Dedifferentiated amniotic fluid mesenchymal stem cell (primary cell): ENCODE measurements at regions not wholly inside any gene's neighbourhood (a gene's known extent, or its start where the extent isn't known, plus 50 kb on each side); places are given as distances from the start of the nearest gene placed in this dataset.
"Not testable (repeated sequence)": the region's sequence is repeated elsewhere in the genome, so short reads cannot be mapped to it uniquely, and the experiment has no call there.

Experiments used
- DNase-seq: peaks from one replicate; pipeline ENCODE4 v3.0.0-alpha.2; 2016; ENCODE audit errors: extremely low spot score

DNA sequence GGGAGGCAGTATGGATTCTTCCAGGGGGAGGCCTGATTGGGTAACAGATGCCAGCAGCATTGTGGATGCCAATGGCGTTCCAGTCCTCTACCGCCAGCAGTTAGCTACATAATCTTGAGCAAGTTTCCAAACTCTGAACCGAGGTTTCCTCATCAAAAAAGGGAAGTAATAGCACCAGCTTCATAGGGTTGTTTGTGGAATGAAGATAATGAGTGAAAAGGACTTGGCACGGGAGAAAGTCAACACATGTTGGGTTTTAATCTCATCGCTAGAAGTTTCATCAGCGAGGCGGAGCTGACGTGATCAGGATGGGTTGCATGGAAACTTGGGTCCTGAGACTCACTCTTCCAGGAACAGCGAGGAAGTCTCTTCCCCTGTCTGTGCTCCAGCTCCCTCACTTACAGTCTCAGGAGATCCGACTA is 266.7 kb downstream of the SH3BP4 start:
- no peak for DNase-seq

DNA sequence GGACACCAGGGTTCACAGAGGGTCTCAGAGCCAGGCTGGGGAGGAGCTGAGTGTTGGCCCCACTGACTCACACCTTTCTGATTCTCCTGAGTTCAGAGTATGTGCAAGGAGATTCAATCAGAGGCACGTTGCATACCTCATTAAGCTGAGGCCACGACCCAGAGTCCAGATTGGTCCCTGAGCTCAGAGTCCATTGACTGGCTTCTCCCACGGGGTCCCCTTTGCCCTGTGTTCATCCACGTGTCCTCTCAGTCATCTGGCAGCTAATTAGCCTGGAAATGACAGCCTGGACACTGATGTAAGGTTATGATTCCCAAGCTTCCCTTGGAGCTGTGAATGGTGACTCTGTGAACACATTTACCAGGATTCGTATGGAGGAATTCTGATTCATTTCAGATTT is 267.2 kb downstream of the SH3BP4 start:
- DNase-seq: no peak

DNA sequence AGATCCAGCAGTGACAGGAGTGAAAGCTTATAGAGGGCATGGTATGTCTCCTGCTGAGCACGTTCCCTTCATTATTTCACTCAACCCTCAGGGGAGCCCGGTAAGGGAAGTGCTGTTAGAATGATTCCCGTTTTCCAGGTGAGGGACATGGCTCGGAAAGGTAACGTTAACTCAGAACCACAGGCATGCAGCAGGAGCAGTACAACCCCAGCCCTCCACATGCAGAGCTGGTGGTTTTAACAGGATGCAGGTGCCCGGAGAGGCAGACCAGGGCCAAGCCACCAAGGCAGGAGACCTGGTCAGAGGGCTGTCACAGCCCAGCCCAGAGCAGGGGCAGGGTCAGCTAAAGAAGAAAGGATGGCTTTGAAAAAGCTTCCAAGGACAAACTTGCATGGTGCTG is 268.5 kb downstream of the SH3BP4 start:
- no peak for DNase-seq

DNA sequence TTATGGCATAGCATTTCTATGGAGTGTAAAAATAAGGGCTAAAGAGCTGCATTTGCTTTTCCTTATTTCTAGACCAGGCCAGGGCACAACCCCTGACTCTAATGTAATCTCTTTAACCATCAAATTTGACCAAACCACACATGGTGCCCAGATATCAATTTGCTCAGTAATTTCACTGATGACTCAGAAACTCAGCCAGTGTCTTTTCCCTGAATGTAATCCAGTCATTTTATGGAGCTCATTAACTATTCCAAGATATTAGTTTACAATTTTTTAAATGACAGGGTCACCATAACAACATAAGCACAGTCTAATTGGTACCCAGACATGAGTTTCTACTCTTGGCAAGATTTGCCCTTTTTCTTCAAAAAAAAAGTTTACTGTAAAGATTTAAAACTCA is 270.8 kb upstream of the AGAP1 start:
- no peak for DNase-seq

DNA sequence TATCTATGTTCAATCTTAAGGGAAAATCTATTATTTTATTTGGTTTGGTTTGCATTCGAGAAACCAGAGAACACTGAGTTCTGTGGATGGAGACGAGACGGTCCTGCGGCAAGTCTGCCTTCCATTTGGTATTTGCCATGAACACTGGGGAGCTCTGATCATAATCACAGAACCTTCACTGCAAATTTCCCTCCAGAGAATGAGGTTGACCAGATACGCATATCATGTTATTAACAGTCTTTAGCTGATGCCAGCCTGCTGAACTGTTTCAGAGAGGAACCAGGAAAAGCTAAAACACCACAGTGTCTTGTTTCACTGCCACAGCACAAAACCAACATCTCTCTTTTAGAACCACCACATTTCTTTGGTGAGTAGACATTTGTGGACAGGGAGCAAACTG is 269.4 kb upstream of the AGAP1 start:
- no peak for DNase-seq

DNA sequence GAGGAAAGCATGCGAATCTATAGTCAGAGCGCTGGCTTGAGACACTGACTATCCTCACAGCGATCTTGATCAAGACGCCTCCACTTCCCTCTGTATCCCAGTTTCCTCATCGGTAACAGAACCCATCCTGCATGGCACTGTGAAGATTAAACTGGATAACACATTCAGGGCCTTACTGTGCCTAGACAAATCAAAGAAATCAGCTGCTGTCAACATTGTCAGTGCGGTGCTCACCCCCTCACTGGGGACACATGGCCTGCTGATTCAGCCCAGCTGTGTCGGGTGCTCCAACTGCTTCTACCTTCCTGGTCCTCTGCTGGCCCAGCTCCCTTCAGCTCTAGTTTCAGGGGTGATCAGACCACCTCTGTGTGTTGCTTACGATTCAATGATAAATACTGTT is 268.6 kb upstream of the AGAP1 start:
- DNase-seq: no peak

DNA sequence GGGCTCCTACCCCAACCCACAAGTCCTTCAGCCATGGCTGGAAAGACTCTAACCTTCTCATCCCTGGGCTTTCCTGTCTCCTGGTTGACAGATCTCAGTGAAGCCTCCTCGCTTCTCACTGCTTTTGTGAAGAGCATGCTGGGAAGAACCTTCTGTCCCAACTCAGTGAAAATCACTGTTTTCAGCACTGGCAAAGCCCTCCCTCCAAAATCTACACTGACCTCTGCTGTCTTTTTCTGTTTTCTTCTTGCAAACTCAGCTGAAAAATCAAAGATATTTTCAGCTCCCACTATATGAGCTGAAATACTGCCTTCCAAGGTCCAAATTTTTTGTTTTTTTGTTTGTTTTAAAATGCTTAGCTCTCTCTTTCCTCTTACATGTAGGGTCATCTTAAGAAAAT is 266.3 kb upstream of the AGAP1 start:
- no peak for DNase-seq

DNA sequence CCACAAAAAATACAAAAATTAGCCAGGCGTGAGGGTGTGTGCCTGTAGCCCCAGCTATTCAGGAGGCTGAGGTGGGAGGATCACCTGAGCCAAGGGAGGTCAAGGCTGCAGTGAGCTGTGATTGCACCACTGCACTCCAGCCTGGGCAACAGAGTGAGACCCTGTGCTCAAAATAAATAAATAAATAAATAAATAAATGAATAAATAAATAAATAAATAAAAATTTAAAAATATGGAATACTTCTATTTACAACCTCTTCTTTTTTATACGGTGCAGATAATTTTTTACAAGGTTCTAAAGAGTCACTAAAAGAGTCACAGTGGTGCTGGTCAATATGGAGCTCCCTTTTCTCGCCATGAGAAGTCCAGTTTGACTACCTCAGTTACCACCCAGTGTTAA is 265.4 kb upstream of the AGAP1 start:
- not testable (repeated sequence) for DNase-seq

DNA sequence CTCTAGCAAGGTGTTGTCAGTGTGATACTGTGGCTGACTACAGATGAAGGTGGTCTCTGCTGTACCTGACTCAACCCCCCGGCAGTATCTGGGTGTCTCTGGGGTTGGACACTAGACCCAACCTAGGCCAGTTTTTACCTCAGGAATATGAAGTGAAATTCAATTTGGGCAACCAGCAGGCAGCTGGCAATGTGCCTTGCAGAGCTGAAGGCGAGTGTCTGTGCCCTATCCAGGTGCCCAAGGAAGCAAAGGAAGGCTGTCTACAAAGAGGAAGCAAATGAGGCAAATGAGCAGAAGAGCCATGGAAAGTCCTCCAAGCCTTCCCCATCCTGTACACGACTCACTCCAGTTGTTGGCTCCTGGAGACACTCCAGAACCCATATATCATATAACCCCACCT is 264.6 kb upstream of the AGAP1 start:
- no peak for DNase-seq

DNA sequence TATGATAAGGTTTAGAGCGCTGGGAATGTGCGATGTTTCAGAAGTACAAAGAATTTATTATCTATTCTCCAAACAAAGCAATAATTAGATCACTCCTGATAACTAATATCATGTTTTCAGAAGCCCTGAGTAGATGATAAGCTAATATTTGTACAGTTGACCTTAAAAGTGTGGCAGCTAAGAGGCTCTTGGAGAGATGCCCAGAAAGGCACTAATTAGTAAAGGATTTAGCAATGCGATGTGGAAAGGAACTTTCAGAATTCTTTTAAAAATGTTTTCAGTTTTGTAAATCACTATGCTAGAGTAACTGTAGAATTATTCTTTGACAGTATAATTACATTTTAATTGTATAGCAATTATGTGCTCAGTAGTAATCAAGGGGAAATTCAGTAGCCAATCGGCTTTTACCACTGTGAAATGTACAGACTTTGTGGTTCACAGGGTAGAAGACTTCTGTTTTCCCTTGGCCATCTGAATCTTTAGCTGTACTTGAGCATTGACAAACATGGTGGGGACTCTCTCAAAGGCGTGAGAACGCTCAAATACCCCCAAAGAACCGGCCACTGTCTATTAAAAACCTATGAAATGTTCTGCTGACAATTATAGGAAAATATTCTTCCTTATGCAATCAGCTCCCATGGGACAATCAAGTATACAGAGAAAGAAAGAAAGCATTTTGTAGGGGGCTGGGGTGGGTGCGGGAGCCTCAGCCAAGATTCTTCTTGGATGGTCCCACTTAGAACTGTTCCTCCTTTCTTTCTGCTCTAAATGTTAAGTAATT is 262.8 kb upstream of the AGAP1 start:
- no peak for DNase-seq

DNA sequence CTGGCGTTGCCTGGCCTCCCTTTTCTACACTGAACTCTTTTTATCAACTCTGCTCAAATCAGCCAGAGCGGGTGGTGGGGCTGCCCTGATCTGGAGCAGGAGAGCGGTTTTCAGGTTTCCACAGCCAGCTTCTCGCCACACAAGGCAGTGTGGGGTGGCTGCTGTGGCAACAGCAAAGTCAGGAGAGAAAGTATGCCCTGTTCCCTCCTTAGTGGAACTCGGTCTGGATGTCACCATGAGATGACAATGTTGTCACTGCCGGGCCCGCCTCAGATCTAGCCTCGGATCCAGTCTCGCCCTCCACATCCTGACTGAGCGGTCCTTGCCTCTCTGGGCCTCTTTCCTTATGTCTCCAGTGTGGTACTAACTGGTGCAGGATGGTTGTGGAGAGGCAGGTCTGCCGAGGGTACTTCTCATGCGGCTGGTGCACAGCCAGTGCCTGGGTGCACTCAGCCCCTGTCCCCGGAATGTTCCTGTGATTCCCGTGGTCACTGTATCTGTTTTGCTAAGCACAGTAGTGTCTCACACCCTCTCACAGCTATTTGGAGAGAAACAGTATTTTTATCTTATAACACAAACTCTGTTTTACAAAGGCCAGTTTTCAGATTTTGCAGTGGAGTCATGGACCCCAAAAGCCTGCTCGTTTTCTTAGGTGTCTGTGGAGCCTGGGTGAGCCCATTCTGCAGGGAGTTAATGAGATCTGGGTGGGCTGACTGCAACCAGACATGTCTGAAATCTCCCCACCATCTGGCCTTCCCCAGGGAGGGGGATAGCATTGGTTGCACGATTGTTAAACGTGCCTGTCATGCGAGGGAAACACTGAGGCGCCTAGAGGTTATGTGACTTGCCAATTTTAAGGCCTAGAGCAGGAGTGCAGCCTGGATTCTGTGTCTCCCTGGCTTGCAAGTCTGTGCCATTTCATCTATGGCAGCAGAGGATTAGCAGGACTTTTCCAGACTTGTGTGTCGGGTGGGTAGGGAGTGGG is 261.1 kb upstream of the AGAP1 start:
- no peak for DNase-seq

DNA sequence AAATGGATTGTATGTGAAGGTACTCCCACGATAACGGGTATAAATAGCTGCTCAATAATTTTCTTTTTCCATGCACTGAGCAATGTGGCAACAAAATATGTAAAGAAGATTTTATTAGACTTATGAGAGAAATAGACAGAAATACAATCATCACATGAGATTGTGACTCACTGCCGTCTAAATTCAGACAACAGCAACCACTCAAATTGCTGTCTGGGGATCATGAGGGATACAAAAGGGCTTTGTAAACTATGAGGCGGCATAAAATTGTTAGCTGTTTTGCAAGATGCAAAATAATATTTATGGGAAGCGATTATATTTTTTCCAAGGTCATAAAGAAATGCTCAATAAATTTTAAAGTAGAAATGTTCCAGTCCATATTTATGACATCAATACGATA is 259.1 kb upstream of the AGAP1 start:
- no peak for DNase-seq

DNA sequence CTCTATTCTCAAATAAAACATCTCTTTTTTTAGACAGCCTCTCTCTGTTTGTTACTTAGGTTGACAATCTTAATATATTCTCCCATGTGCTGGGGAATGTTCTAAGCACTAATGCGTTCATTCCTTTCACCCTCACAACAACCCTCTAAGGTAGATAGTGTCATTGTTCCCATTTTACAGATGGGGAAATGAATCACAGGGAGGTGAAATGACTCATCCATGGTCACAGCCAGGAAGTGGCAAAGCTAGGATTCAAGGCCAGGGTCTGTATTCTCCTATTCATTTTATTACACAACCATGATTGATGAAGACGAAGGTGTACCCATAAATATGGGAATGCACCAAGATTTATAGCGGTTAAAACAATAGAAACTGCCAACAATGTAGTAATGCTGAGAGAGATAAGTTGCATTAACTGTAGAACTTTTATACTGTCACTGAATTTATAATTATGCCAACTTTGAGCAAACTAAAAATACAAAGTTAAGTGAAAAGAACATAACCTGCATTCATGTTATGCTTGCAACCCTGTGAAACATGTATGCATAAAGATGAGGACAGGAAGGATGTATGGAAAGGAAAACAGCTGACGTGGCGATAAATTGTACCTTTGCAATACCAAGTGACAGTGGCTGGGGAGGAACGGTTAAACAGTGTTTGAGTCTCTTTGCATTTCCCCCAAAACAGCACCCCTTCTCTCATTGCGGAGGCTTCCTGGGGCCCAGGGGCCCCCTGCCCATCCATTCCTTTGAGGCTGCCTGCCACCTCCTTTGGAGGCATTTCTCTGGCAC is 257.7 kb upstream of the AGAP1 start:
- no peak for DNase-seq

DNA sequence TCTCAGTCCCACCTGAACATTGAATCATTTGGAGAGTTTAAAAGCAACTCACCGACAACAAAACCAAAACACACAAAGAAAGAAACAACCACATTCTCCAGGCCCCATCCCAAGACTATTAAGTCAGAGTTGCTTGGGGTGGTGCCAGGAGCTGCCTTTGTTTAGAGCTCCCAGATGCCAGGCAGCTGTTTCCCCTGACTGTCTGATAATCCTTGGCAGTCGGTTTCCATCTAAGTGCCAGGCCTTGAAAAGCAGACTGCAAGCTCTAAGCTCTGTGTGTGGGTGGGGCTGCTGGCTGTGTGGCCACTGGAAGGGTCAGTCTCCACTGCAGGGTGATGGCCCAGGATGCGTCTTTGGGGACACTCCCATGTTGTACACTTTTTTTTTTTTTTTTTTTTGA is 255.3 kb upstream of the AGAP1 start:
- peak; percentile 81 for DNase-seq

DNA sequence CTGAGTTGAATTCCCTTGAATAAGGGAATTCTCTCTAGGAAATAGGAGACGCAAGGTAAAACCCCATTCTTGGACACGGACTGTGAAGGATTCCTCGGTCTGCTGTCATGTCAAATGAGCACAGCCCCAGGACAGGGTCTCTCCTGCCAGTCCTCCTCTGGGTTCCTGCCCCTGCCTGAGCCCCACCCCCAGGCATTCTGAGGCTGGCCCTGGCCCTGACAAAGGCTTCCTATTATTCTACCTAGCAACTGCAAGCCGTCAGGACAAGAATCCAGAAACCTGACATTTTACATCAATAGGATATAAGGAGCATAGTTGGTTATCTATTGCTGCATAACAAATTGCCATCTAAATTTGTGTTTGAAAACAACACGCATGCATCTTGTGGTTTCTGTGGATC is 253.3 kb upstream of the AGAP1 start:
- DNase-seq: no peak

DNA sequence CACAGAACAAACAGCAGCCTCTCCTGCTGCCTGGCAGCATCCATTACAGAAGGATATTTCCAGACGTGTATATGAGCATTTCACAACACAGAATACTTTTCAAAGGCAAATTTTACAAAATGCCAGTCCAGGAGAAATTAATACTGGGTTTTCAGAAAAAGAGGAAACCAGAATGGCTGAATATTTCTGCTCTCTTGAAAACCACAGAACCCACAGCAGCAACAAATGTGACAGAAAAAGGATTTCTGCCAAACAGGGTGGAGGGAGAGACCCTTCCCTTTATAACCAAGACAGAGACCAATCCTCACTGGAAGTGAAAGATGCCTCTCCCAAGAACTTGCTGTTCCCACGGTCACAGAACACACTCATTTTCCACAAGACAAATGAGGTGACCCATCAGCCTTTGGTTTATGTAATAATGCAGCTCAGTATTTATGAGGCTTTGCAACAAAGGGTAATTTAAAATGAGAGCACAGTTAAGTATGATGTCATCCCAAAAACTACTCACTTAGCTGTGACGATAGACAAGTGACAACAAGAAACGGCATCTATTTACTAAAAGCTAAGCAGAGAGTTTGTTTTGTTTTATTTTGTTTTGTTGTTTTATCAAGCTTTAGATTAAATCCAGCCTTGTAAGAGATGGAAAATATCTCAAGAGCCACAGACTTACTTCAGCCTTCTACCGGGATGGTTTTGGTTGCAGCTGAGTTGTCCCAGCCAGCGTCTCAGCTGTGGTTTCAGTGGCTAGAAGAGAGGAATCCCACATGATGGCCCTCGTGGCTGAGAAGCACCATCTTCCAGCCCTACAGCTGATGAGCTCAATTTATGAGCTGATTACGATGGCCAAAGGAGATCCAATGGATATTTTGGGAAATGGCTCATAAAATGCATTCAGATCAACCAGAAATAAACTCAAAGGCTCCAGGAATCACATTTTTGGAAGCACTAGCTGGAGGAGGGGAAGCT is 249.3 kb upstream of the AGAP1 start:
- no peak for DNase-seq

DNA sequence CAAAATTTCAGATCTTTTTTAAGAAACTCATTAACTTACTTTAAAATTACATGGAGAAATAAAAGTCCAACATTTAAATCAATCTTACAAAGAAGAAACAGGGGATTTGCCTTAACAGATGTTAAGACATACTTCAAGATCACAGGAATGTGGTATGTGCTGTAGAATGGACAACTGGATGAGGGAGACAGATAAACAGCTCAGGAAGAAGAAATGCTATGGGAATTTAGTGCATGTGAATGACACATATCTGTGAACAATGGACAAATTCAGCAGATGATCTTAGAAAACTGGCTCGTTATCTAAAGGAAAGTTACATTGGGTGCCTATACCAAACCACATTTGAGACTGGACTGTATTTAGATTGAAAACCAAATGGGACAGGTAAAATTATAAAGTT is 246.8 kb upstream of the AGAP1 start:
- no peak for DNase-seq

DNA sequence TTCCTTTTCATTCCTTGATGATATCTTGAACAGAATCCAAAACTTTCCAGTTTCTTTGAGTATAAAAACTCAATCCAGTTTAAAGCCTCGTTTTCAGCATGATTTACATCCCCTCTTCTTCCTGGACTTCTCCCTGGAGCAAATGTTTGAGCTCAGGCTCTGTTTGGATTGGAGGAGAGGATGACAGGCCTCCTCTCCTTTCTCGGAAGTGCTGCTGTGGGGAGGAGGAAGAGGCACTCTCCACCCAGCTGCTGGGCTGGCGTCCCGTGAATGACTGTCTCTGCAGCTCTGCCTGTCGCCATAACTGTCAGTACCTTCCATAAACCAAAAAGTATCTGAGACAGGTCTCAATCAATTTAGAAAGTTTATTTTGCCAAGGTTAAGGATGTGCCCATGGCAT is 238.2 kb upstream of the AGAP1 start:
- DNase-seq: no peak

DNA sequence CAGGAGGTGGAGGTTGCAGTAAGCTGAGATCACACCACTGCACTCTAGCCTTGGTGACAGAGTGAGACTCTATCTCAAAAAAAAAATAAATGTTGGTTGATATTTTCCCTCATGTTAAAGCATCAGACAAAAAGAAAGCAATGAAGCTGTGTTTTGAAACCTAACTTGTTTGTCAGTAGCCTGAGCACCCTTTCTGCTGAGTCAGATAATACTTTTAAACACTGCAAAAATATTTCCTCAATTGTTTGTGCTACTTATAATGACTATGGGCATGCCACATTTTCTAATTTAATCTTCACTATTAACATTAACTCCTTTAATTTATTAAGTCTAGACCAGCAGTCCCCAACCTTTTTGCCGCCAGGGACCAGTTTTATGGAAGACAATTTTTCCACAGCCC is 236.3 kb upstream of the AGAP1 start:
- no peak for DNase-seq

DNA sequence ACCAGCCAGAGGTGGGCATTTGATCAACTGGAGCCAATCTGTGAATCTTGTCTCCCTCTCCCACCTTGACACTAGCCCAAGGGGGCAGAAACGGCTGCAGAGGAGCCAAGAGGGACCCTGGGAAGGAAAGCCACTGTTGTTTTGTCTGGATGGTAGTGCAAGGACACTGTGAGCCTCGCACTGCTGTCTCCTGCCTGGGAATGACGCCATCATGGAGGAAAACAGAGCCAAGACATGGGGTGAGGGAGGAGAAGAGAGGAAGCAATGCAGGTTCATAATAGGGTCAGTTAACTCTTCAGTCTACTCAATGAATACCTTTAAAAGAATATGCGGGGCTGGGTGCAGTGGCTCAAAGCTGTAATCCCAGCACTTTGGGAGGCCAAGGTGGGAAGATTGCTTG is 231.1 kb upstream of the AGAP1 start:
- no peak for DNase-seq
